ENCODE measurements at regions not wholly inside any gene's neighbourhood (a gene's known extent, or its start where the extent isn't known, plus 50 kb on each side); places are given as distances from the start of the nearest gene placed in this dataset.

- Histone ChIP-seq H3K18ac (ENCODE audit: insufficient read length, low read depth, low read length) (no peak overlapping the region), H2BK12ac (ENCODE audit: insufficient read length, low read depth, low read length) (no peak overlapping the region), H3K23me2 (ENCODE audit: insufficient read length, low read depth, low read length, poor library complexity, severe bottlenecking) (no peaks in the 10 kb centered on the region), H3T11ph (ENCODE audit: low read length) (no peak overlapping the region), H3K4ac (ENCODE audit: low read depth, low read length) (no peak overlapping the region), H2BK15ac (ENCODE audit: low read depth, low read length) (no peak overlapping the region), H3K14ac (ENCODE audit: insufficient read depth, low read length) (no peak overlapping the region), H3K9ac (ENCODE audit: extremely low read depth, insufficient read length, low read length) (no peak overlapping the region), H4K5ac (ENCODE audit: insufficient read length, low read depth, low read length) (no peak overlapping the region), H3K27ac (ENCODE audit: insufficient read length, low read depth, low read length) (no peak overlapping the region), H4K20me1 (ENCODE audit: control insufficient read depth, insufficient read depth, insufficient read length) (no peaks in the 10 kb centered on the region), H2AK5ac (ENCODE audit: insufficient read length, low read length) (no peak overlapping the region), H3K4me2 (ENCODE audit: insufficient read depth, insufficient read length, low read length) (no peak overlapping the region), H3K9me3 (ENCODE audit: control insufficient read depth, low read depth, low read length) (no peaks in the 10 kb centered on the region), H4K91ac (ENCODE audit: insufficient read length, low read depth, low read length) (no peak overlapping the region), H4K8ac (replicated peaks; ENCODE audit: insufficient read length, low read depth, low read length) (no peak overlapping the region), H3K4me1 (ENCODE audit: insufficient read depth, low read length) (no peaks in the 10 kb centered on the region), H3K23ac (ENCODE audit: insufficient read length, low read depth, low read length) (no peak overlapping the region), H2BK120ac (ENCODE audit: low read depth, low read length, poor library complexity, severe bottlenecking) (no peak overlapping the region), H2BK20ac (ENCODE audit: low read depth, low read length, poor library complexity, severe bottlenecking) (no peak overlapping the region), H2BK5ac (ENCODE audit: insufficient read length, low read length) (no peak overlapping the region), H3K56ac (ENCODE audit: insufficient read length, low read depth, low read length) (no peak overlapping the region), H2AFZ (ENCODE audit: low read length) (no peak overlapping the region), H3K79me1 (ENCODE audit: insufficient read depth, low read depth, low read length, poor library complexity, severe bottlenecking) (no peaks in the 10 kb centered on the region), H3K79me2 (ENCODE audit: insufficient read depth, low read length) (no peaks in the 10 kb centered on the region), H3K27me3 (ENCODE audit: insufficient read depth, low read length) (no peaks in the 10 kb centered on the region)
- Mint-ChIP-seq H3K9me3 (peaks cover 0 to 2% of the 10 kb centered on the region in 2 experiments; a peak in 3 of 5 replicates), H3K4me1 (no peaks in the 10 kb centered on the region), H3K4me3 (no peak overlapping the region), H3K36me3 (ENCODE audit: insufficient read depth in 1 of 3, low read depth in 3 of 3) (no peaks in the 10 kb centered on the region), H3K27me3 (ENCODE audit: low read depth) (no peaks in the 10 kb centered on the region), H3K27ac (no peak overlapping the region)
- no CpG with 5 or more reads among the region's 1 CpG for WGBS (ENCODE audit: extremely low coverage, insufficient read length, low lambda C conversion rate)
- no peak for DNase-seq
- no peak for TF ChIP-seq CTCF (conservative IDR thresholded peaks at IDR 0.05)
Measured at GRCh38 chr12:39028382-39028781, 123.0 kb upstream of the CPNE8 start.

All from H9 (cell line).